Heart left ventricle (tissue), 16 donors: ENCODE measurements at regions not wholly inside any gene's neighbourhood (a gene's known extent, or its start where the extent isn't known, plus 50 kb on each side); places are given as distances from the start of the nearest gene placed in this dataset.

ENCODE experiments used
- ATAC-seq, 4 donors: fragments of 200-7000 bp; cut with Tn5 transposase; one replicate each; pipeline ENCODE4 v1.9.1; 2020 to 2022; ENCODE audit warnings: moderate library complexity in 4 of 4, mild to moderate bottlenecking in 3 of 4, moderate number of reproducible peaks in 1 of 4
- DNase-seq, 5 donors: peaks; one replicate each; pipeline ENCODE4 v3.0.0-alpha.2; 2020
- H3K27ac ChIP-seq, 12 donors: fragments of 200-600 bp; sonication (generic) in 4 of 12; one replicate each; pipeline versions ENCODE4 v1.5.0 to v1.8.0; 2016 to 2022; ENCODE audit warnings: mild to moderate bottlenecking in 2 of 12
- H3K27me3 ChIP-seq, 9 donors: fragments of 200-600 bp; sonication (generic) in 2 of 9; one replicate each; pipeline versions ENCODE4 v1.5.1 to v1.8.0; 2016 to 2022; ENCODE audit warnings: mild to moderate bottlenecking in 3 of 9
- H3K36me3 ChIP-seq, 9 donors: fragments of 200-600 bp; sonication (generic) in 2 of 9; one replicate each; pipeline versions ENCODE4 v1.5.0 to v1.8.0; 2018 to 2022; ENCODE audit warnings: mild to moderate bottlenecking in 2 of 9
- H3K4me1 ChIP-seq, 12 donors: fragments of 200-600 bp; sonication (generic) in 4 of 12; one replicate each; pipeline versions ENCODE4 v1.5.0 to v1.8.0; 2016 to 2022; ENCODE audit warnings: mild to moderate bottlenecking in 3 of 12
- H3K4me3 ChIP-seq, 12 donors: fragments of 200-600 bp; sonication (generic) in 4 of 12; one replicate each; pipeline versions ENCODE4 v1.5.0 to v1.8.0; 2017 to 2022; ENCODE audit warnings: mild to moderate bottlenecking in 9 of 12, moderate library complexity in 4 of 12
- H3K9me3 ChIP-seq, 12 donors: fragments of 200-600 bp; sonication (generic) in 4 of 12; one replicate each; pipeline versions ENCODE4 v1.5.0 to v1.8.0; 2016 to 2022; ENCODE audit warnings: mild to moderate bottlenecking in 1 of 12
- POLR2A ChIP-seq, 2 donors: fragments of 450-650 bp; IDR thresholded peaks; one replicate each; pipeline ENCODE4 v1.6.1; 2017; ENCODE audit warnings: antibody characterized with exemption in 2 of 2, mild to moderate bottlenecking in 2 of 2, moderate library complexity in 2 of 2
- WGBS, 4 donors: extraction: QIAGEN DNeasy Blood & Tissue Kit in 2 of 4; methylation state at CpG; one replicate each; pipeline versions ENCODE4 v1.1.5 to v1.1.7; 2013 to 2018; 5-methylcytosine and 5-hydroxymethylcytosine counted together
- intact Hi-C, 10 donors: fragments of 100-400 bp; cut with DNase I; formaldehyde crosslinking; loops; one replicate each; pipeline versions ENCODE4 v1.11.1 to v1.14.2; 2022
- TF ChIP-seq, protein P1 (sequence below), 12 donors: fragments of 200-600 bp; sonication (generic) in 4 of 12; IDR thresholded peaks; one replicate each; pipeline versions ENCODE4 v1.5.0 to v1.8.0; 2018 to 2022; ENCODE audit warnings: antibody characterized with exemption in 12 of 12, mild to moderate bottlenecking in 5 of 12
- donor health status: ischemic (EF 13 %, LVEDD 7.1; RV severe dilation, severe dysfunction).
- donor health status: healthy with polysubstance abuse.
- donor health status: DM: no; HTN: yes; CAD: no.
- donor health status: DM: no; HTN: no; CAD: no.
- donor health status: ischemic (EF 25% LVEDD 6.9; RV normal size, moderate dysfunction).
- donor health status: ischemic (EF 25% LVEDD 5.7; RV mildly dilated, moderate dysfunction).
- donor health status: healthy.
- donor health status: DM: yes; HTN: yes; CAD: no.
- donor health status: ischemic (EF 35%, LVEDD 5.7; RV mildly dilated, moderate dysfunction).
- donor health status: nonischemic (EF 11% LVEDD 7.7; RV severe dilation, severe dysfunction).
- donor health status: DM: yes; HTN: yes; CAD: no.
- donor health status: PGD.
- donor health status: ischemic (EF 29% LVEDD 5.4; RV normal size, mild dysfunction).
- donor health status: nonischemic (EF 23%, LVEDD 6.1; RV moderate dilation, normal function).

DNA sequence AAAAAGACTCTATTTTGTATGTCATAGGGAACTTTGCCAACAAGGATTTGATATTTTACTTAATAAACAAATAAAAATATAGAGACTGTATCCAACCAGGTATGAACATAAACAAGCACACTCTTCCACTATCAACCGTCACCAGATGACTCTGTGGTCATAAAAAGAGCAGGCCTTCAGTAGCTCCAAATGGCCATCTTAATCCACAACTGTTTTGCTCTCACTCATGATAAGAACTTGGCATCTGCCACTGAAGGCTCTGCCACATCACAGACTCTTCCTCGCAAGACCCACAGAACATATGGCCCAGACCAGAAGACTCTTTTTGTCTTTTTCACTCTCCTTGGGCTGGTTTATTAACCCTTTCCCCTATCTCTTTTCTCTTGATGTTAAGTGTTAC is 98.7 kb upstream of the POM121L12 start:
- H3K27ac ChIP-seq: no peak overlapping the region
- H3K36me3 ChIP-seq: no peaks in the 10 kb centered on the region
- TF ChIP-seq, protein P1, sequence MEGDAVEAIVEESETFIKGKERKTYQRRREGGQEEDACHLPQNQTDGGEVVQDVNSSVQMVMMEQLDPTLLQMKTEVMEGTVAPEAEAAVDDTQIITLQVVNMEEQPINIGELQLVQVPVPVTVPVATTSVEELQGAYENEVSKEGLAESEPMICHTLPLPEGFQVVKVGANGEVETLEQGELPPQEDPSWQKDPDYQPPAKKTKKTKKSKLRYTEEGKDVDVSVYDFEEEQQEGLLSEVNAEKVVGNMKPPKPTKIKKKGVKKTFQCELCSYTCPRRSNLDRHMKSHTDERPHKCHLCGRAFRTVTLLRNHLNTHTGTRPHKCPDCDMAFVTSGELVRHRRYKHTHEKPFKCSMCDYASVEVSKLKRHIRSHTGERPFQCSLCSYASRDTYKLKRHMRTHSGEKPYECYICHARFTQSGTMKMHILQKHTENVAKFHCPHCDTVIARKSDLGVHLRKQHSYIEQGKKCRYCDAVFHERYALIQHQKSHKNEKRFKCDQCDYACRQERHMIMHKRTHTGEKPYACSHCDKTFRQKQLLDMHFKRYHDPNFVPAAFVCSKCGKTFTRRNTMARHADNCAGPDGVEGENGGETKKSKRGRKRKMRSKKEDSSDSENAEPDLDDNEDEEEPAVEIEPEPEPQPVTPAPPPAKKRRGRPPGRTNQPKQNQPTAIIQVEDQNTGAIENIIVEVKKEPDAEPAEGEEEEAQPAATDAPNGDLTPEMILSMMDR (IDR thresholded peaks at IDR 0.05): no peak
- TF ChIP-seq POLR2A (IDR thresholded peaks at IDR 0.05): no peak
- no peaks in the 10 kb centered on the region for H3K4me1 ChIP-seq
- no peak overlapping the region for H3K4me3 ChIP-seq
- peaks cover 0 to 14% (median 0%) of the 10 kb centered on the region in 12 donors for H3K9me3 ChIP-seq
- ATAC-seq (no peak), DNase-seq (no peak)
- H3K27me3 ChIP-seq: no peaks in the 10 kb centered on the region
- 27 to 35% (median 30%) methylated on average over 2 of the region's 2 CpGs for WGBS, 4 donors
- intact Hi-C loops: no loop called here

DNA sequence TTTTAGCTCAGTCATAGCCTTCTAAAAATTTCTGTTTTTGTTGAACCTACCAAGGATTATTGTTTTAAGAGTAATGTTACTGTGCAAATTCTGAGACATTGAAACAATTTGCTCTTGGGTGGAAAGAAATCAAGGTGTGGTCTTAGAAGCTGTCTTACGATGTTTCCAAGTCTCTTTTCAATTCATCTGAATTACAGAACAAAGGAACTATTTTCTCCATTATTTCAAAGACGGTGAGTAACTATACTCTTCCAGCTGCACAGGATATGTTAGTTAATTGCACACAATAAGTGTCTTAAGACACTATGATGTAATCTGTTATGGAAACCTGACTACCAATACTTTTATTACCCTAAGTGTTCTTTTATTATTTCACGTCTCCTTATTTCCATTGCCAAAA is 106.8 kb upstream of the POM121L12 start:
- WGBS, 4 donors: 58 to 72% (median 64%) methylated on average over 3 of the region's 3 CpGs
- no peaks in the 10 kb centered on the region for H3K4me1 ChIP-seq
- H3K9me3 ChIP-seq: peaks cover 0 to 12% (median 0%) of the 10 kb centered on the region in 12 donors
- no peak for ATAC-seq
- intact Hi-C loops: no loop called here
- H3K36me3 ChIP-seq: no peaks in the 10 kb centered on the region
- no peaks in the 10 kb centered on the region for H3K27me3 ChIP-seq
- H3K27ac ChIP-seq: no peak overlapping the region
- no peak for DNase-seq
- no peak overlapping the region for H3K4me3 ChIP-seq
- no peak for TF ChIP-seq POLR2A (IDR thresholded peaks at IDR 0.05)

DNA sequence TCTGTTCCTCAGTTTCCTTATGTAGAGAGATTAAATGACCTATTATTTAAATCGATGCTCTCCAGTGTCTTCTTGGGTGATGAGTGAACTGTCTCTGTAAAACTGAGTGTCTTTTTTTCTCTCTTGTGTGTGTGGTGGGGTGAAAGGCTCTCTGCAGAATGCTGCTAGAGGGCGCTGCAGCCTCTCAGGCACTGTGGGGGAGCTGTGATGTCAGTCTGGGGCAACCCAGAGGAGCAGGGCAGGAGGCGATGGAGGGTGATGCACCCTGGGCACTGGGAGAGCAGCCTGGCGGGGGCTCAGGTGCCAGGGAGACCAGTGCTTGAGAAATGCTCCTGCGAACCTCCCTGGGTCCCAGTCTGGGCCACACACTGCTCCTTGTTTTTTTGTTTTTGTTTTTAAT is 110.1 kb upstream of the POM121L12 start:
- TF ChIP-seq, protein P1 (IDR thresholded peaks at IDR 0.05): no peak
- TF ChIP-seq POLR2A (IDR thresholded peaks at IDR 0.05): no peak
- Histone ChIP-seq H3K27me3 (no peaks in the 10 kb centered on the region), H3K27ac (no peak overlapping the region), H3K4me1 (no peaks in the 10 kb centered on the region), H3K9me3 (no peaks in the 10 kb centered on the region), H3K36me3 (no peaks in the 10 kb centered on the region), H3K4me3 (no peak overlapping the region)
- intact Hi-C loops: no loop called here
- WGBS, 4 donors: 90 to 94% (median 92%) methylated on average over 5 of the region's 5 CpGs
- DNase-seq (peak in 1 of 5 donors; percentile 54), ATAC-seq (no peak)

DNA sequence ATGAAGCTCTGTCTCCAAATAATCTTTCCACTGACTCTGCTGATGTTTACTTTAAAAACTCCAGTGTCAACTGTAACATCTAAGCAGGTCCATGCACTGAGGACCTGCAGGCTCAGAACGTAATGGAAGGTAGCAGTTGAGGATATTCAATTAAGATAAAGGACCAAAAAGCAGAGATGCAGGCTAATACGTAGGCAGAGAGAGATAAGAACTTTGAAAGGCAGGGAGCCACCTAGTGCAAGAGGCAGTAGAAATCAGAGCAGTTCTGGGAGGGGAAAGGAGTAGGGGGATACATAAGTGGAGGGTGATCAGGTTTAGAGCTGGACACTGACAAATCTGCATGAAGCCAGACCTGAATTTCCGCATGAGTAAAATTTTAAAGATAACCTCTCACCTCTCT is 114.5 kb upstream of the POM121L12 start:
- intact Hi-C loops: no loop called here
- TF ChIP-seq, protein P1 (IDR thresholded peaks at IDR 0.05): no peak
- TF ChIP-seq POLR2A (IDR thresholded peaks at IDR 0.05): no peak
- WGBS, 4 donors: 25 to 35% (median 30%) methylated on average over 3 of the region's 3 CpGs
- Histone ChIP-seq H3K27ac (no peak overlapping the region), H3K27me3 (no peaks in the 10 kb centered on the region), H3K9me3 (no peaks in the 10 kb centered on the region), H3K36me3 (no peaks in the 10 kb centered on the region), H3K4me1 (no peaks in the 10 kb centered on the region), H3K4me3 (no peak overlapping the region)
- DNase-seq (no peak), ATAC-seq (no peak)

DNA sequence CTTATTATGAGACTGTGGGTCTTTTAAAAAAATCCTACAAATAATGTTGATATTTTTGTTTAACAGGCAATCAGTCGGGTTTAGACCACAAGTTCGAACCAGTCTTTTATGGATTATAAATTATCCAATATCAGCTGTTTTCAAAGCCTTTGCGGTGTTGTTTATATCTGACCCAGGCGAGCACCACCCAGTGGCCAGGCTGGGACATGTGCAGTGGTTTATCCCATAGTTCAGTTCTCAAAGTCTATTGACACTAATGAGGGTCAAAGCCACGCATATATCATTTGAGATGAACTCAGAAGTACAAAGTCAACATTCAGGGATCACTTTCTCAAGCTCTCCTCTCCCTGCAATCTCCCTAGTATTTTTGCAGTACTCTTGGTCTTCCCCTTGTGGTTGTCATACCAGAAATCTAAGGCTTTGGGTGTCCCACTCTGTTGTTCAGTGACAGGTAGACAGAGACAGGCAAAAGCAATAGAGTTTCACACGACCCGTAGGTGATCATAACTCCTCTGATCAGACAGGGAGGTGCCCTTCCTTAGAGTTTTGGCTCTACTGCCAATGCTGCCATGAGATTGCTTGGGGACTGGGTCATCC is 117.4 kb upstream of the POM121L12 start:
- Histone ChIP-seq H3K36me3 (no peaks in the 10 kb centered on the region), H3K27me3 (no peaks in the 10 kb centered on the region), H3K9me3 (no peaks in the 10 kb centered on the region), H3K4me1 (no peaks in the 10 kb centered on the region), H3K27ac (no peak overlapping the region), H3K4me3 (no peak overlapping the region)
- ATAC-seq (no peak), DNase-seq (no peak)
- WGBS, 4 donors: 69 to 83% (median 74%) methylated on average over 7 of the region's 7 CpGs
- TF ChIP-seq POLR2A (IDR thresholded peaks at IDR 0.05): no peak
- TF ChIP-seq, protein P1 (IDR thresholded peaks at IDR 0.05): peak in 2 of 12 donors; percentile 8 to 15
- intact Hi-C loops: no loop called here
